ENCODE measurements at regions not wholly inside any gene's neighbourhood (a gene's known extent, or its start where the extent isn't known, plus 50 kb on each side); places are given as distances from the start of the nearest gene placed in this dataset.

DNA sequence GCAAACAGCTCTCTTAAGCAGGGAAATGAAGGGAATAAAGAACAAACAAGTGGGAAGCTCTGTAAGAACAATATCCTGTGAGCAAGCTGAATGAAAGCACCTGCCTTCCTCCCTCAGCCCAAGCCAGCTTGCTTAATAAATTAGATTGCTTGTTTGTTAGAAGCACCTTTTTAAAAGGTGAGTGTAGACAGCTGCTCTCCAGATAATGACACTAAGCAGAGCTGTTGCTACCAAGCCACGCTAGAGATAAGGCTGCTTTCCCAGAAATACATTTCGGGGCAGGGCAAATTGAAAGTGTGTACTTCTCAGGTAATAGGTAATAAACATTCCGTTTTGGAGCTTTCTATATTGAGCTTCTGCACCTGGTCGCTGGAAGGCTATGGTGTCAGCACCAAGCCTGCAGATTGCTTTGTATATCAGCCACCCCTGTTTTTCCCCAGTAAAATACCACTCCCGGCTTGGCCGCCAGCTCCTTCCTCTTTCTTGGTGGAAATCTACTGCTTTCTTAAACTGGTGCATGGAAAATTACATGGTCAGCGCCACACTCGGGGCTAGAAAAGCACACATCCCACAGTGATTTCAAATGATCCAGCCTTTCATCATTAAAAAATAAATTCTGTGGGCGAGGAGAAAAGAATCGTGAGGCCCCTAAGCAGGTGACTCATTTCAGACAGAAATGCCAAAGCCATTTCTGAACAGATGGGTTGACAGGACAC is 151.3 kb downstream of the ETS2 start:
- DNase-seq (ENCODE audit: low read depth), result no peak

DNA sequence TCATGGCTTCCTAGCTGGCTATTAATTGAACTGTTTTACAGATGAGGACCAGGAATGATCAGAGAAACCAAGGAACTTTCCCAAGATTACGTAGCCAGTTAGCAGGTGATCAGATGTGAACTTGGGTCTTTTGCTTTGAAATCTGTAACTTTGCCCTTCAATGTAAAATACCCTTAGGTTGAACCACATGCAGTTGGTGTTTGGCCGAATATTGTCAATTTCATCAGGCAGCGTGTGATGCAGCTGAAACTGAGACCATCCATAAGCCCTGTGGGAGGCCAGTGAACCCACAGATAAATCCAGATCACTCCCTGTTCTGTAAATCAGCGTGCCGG is 150.8 kb downstream of the ETS2 start:
- no peak for DNase-seq (ENCODE audit: low read depth)

DNA sequence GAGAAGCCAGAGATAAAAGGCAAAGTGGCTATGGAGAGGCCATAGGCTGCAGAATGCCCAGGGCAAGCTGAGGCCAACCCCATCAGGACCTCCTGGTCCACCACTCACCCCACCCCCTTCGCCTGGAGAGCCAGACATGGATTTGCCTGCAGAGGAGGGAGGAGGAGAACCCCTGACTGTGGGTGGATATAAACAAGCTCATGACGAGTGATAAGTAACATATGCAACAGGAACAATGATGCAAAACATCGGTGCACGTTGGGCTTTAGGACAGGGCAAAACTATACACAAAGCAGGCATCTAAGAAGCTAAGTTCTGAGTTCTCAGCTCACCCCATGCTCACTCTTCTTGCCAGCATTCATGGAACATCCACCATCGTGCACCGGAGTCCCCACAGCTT is 150.3 kb downstream of the ETS2 start:
- DNase-seq (ENCODE audit: low read depth), result no peak

DNA sequence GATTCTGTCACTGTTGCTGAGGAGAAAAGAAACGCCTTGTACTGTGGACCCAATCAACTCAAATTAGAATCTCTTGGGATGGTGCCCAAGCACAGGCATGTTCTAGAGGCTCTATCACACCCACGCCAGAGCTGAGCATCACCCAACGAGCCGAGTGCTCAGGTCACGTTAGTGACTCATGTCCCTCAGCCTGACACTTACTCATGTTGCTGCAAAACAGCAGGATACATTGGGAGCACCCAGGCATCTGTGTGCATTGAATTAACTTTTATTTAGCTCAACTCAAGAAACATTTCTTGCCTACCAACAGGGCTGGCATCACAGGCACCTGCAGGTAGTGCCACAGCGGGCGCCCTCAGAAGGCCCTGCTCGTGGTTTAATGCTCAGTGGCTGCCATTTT is 149.8 kb downstream of the ETS2 start:
- no peak for DNase-seq (ENCODE audit: low read depth)

DNA sequence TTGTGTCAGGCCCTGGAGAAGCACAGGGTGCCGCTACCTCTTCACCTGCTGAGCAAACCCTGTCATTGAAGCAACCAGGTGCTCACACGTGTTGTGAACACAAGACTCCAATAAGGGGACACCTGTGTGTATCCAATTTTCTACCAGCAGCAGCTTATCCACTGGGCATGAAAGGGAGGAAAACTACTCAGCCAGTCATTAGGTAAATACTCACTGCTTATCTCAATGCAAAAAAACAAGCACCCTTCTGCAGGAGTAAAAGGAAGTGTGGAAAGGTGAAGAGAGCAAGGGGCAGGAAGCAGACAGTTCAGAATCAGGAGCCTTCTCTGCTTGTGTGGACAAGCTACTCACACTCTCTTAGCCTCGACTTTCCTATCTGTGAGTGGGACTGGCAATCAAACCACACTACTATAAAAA is 148.9 kb downstream of the ETS2 start:
- DNase-seq (ENCODE audit: low read depth), result no peak

DNA sequence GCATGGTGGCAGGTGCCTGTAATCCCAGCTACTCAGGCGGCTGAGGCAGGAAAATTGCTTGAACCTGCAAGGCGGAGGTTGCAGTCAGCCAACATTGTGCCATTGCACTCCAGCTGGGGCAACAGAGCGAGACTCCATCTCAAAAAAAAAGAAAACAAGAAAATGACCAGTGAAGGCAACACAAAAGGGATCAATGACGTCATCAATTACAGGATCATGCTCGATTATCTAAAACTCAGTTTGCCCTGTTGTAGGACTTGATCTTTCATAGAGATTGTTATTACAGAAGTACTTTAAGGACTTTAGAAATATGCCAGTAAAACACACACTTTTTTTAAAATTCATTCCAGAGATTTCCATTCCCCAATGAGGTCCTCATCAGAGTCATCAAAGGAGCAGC is 147.8 kb downstream of the ETS2 start:
- DNase-seq (ENCODE audit: low read depth), result no peak

DNA sequence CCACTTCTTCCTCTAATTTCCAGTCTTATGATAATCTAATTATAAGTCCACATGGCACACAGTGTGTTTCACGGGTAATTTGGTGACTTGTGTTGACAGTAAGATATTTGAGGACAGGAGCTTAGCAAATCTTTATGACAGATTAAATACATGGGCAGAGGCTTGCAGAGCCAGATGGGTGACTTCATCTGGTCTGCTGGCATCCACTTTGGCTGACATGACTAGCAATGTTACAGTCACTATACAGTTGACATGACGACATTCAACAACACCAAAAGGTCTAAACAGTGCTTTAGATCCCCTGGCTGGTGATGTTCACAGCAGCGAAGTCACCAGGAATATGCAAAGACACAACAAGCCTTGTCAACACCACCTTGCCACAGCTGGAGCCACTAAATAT is 147.2 kb downstream of the ETS2 start:
- DNase-seq (ENCODE audit: low read depth), result no peak

DNA sequence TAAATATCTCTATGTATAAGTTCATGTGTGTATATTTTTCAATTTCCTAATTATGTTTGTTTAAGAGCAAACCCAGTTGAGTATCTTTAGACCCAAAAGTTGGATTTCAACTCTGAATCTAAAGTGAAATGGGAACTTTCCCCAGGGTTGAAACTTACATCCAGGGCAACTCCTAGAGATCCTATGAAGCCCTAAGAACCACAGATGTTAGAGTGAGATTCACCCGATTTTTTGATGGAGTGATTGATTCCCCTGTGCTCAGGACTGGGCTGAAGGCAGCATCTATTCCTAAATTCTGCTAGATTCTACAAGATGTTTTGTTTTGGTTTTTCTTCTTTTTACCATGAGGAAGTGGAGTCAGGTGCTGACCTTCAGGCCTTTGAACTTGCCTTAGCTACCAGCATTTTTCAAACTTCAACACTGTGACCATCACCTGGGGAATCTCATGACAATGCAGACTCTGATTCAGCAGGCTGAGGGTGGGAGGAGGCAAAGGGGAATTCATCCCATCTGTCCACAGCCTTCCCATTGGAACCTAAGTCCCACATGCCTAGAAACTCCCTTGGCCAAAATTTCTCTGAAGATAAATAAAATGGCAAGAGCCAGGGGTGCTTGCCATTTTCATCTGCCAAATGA is 145.5 kb downstream of the ETS2 start:
- no peak for DNase-seq (ENCODE audit: low read depth)

DNA sequence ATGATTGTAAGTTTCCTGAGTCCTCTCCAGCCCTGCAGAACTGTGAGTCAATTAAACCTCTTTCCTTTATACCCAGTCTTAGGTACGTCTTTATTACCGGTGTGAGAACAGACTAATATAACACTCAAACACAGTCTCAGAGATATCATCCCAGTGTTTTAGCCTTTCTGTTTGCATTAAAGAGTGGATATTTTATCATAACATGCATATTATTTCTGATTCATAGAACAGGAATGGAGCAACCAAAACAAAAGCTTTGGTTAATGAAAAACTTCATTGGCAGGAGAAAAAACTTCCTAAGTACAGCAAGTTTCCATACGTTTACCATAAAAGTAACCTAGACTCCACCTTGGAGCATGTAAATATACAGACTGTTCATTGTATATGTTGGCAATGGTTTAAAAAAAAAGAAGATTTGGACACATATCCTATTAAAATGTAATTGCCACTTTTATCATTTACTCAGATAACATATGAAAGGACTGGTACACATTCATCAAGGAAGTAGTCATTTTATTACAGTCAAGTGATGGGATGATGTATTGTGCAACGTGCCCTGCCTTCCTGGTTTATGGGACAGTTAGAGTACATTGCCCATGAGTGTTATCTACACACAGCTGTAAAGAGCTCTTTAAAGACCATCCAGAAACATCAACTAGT is 144.8 kb downstream of the ETS2 start:
- no peak for DNase-seq (ENCODE audit: low read depth)

DNA sequence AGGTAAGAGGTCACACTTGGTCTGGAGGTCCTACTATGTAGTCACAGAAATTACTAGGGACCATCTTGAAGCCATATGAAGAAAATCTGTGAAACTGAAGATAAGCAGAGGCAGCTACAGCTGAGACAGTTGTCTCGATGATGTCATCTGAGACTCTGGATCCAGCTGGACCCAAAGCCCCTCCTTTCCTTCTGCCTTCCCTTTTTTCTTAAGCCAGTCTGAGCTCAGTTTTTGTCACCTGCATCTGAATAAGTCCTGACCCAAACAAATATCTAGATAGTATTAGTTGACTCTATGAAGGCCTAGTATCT is 143.3 kb downstream of the ETS2 start:
- no peak for DNase-seq (ENCODE audit: low read depth)

DNA sequence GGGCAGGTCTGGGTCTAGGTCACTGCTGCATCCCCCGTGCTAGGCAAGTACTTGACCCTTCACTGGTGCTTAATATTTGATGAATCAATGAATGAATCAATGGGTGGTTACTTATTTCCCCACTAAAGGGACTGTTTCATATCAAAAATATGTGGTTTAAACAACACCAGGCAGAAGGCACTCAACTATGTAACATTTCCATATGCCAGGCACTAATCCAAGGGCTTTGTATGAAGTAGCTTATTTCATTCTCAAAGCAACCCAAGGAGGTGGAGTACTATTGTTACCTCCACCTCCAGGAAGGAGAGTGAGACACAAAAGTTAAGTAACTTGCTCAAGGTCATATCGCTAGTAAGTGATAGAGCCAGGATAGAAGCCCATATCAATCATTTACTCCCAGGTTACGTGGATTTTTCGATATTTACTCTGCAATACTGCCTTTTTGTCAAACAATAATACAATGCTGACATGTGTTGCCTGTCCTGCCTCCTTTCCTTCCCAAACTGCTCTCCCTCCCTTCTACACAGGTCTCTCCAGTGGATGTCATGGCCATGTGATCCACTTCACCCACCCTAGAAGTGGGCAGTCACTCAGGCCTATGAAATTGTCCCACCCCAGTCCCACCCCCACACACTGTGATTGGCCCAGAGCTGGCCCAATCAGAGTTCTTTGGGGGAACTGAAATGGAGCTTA is 142.8 kb downstream of the ETS2 start:
- DNase-seq (ENCODE audit: low read depth), result no peak

DNA sequence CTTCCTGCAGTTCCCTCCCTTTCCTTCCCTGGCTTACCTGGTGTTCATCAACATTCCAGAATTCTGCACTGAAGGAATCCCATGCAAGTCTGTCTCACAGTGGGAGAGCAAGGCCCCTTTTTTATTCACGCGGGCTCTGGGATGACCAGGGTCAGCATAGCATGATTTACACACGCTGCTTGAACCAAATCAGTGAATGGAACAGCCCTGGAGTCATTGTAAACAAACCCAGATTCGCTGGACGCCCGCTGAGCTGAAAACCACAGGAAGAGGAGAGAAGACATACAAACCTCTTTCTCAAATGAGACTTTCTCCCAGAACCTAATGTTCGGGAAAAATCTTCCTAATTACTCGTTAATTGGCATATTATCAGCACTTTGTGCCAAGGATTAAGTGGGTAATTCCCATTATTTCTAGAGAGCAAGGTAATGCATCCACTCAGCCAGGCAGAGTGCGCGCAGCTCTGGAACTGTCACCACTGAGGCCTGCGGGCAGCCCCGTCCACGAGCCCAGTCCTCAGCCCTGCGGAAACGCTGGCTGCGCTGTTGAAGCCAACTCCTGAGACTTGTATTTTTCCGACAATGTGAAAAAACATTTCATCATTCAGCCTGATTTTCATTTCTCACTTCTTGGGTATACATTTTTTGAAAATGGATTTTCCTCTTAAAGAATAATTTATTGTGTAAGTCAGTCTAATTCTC is 140.0 kb downstream of the ETS2 start:
- no peak for DNase-seq (ENCODE audit: low read depth)

DNA sequence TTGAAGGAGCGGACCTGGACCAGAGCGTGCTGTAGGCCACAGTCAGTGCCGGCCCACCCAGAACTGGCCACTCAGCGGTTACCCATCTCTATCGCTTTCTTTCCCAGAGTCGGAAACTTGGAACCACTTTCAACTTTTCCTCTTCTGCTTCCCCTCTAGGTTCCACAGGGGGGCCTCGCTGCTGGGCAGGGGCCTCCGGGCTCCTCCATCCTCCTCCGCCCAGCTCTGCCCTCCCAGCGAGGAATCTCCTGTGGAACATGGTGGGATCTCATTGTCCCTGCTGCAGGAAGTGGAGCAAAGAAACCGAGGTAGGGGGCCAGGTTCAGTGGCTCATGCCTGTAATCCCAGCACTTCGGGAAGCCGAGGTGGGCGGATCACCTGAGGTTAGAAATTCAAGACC is 139.2 kb downstream of the ETS2 start:
- DNase-seq (ENCODE audit: low read depth), result no peak

DNA sequence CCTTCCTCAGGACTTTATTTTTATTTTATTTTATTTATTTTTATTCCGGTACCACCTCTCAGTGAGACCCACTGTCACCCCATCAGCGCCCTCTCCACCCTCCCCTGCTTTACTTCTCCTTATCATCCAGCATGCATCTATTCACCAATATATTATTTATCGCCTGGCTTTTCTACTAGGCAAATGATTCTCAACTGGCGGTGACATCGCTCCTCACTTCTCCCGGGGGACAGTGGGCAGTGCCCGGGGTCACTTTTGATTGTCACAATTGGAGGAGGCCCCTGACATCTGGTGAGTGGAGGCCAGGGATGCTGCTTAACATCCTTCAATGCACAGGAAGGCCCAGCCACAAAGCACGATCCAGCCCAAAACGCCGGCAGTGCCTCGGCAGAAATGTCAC is 138.7 kb downstream of the ETS2 start:
- no peak for DNase-seq (ENCODE audit: low read depth)

DNA sequence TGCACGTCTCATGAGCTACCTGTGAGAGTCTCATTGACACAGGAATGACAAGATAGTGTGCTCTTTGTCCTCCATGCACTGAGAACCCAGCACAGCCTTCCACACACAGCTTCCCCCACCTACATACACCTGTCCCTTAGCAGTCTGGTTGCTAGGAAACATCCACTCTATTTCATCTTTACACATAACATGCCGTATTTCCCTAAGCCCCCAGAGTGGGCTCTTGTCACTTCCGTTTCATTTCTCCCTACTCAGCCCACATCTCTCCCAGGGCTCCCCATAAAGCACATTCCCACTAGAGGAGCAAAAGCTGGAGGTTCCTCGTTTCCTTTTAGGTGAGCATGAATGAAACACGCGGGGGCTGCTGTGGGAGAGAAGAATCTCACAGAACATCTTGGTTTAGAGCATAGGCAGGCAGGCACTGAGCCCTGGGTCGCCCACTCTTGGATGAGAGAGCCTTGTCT is 137.1 kb downstream of the ETS2 start:
- no peak for DNase-seq (ENCODE audit: low read depth)

DNA sequence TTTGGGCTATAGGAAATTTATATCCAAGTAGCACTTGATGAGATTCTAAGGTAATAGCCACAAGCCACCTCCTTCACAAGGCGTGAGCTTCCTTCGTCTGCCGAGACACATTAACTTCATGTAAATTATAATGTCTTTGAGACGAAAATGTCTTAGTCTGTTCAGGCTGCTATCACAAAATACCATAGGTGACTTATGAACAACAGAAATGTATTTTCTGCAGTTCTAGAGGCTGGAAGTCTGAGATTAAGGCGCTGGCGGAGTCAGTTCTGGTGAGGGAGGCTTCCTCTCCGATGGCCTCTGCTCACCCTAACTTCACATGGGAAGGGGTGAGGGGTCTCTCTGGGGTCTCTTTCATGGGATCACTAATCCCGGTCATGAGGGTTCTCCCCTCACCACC is 133.0 kb downstream of the ETS2 start:
- no peak for DNase-seq (ENCODE audit: low read depth)

DNA sequence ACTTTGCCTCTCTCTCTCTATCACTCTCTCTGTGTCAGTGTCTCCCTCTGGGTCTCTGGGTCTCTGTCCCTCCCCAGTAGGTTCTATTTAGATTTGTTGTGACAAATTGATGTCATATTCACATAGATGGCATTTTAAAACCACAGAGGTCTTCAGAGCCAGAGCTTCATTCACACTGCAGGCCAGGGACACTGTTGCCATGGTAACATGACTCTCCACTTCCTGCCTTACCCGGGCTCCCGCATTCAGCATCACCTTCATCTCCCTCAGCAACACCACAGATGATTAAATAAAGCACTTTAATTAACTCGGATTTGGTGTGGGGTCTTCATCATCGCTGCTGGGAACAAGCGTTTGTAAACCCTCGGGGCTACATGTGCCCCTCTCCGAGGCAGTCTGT is 132.6 kb downstream of the ETS2 start:
- no peak for DNase-seq (ENCODE audit: low read depth)

DNA sequence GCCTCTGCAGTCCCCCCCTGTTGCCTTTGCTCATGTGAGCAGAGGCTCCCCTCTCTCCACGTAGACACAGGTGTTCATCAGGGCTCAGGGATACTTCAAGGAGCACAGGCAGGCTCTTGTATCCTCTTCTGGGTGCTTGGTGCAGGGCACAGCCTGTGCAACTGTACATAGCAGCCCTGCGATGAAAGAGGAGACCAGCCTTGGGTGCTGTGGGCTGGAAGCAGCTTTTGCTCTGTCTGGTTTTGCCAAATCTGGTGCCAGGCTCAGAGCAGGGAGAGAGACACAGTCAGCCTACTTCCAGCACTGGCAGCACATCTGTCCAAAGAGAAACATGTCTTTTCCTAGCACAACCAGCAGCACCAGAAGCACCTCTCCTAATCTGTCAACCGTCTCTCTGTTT is 132.1 kb downstream of the ETS2 start:
- no peak for DNase-seq (ENCODE audit: low read depth)

DNA sequence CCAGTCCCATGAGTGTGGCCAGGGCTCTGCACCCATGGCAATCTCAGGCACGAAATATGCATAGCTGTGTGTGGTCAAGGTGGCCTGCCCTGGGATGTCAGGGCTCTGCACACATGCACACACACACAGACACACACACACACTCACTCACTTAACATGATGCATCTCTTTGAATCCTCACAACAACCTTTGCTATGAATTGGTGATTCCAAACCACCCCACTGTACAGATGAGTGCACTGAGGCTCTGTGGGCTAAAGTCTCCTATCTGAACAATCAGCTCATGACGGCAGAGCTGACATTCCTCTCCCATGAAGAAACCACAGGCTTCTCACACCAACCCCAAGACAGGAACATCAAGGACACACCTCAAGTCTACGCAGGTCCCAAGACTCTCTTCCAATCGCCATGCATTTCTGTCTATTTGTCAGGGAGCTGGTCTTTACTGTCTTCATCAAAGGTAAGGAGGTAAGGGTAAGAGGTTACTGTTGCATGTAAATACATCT is 131.6 kb downstream of the ETS2 start:
- DNase-seq (ENCODE audit: low read depth), result no peak

DNA sequence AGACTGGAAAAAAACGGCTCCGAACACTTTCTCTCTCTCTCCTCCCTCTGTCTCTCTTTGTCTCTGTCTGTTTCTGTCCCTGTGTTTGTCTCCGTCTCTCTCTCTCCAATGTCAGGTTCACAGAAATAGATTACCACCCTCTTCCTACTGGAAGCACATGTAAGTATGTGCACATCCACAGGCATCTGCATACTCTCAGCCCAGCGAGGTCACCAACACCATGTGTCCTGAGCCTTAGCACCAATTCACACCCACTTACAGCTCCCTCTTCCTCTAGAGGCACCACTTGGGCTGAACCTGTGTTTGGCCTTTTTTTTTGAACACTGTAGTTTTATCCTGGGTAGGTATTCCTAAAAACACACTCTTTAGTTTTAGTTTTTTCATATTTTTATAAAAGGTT is 130.5 kb downstream of the ETS2 start:
- DNase-seq (ENCODE audit: low read depth), result no peak

DNA sequence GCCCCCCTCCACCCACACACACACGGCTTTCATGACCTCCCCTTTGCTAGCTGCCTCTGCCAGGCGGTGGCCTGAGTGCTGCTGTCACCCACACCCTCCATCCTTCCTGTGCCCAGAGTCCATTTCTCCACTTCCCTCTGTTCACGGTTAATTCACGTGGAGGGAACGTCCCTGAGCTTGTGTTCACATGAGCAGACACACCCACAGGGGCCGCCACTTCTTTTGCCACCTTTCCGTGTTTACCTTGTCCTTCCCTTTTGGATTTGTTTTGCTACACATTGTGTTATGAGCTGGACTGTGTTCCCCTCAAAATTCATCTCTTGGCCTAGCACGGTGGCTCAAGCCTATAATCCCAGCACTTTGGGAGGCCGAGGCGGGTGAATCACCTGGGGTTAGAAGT is 128.0 kb downstream of the ETS2 start:
- DNase-seq (ENCODE audit: low read depth), result no peak

DNA sequence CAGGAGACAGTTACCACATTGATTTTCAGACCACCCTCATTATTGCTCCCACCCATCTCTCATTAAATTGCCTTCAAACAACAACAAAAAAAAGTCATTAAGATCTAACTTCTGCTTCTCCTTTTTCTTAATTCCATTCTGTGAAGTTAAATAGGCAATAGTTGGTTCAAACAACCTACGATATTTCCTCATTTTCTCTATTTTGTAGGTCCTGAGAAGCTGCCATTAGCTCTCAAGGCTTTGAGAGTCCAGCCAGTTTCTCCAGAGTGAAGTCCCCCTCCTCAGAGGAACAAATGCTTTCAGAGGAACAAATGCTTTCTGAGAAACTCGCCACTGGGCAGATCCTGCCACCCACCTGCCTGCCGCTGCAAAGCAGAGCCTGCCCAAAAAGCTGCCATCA is 125.6 kb downstream of the ETS2 start:
- DNase-seq (ENCODE audit: low read depth), result no peak

Data from GM04504 (cell line).